HG03558 (cell line): ENCODE measurements at regions not wholly inside any gene's neighbourhood (a gene's known extent, or its start where the extent isn't known, plus 50 kb on each side); places are given as distances from the start of the nearest gene placed in this dataset.

Experiments used
- ATAC-seq: cut with Tn5 transposase; IDR thresholded peaks from one replicate; pipeline ENCODE4 v1.9.1; 2021; ENCODE audit warnings: moderate number of reproducible peaks; ENCODE audit not compliant: unreplicated experiment; ENCODE audit errors: extremely low read depth

- ATAC-seq, result no peak
Measured at GRCh38 chr18:72372076-72372475, 172.1 kb downstream of the CBLN2 start.

GRCh38 chr18:72368308-72368707 lies 175.8 kb downstream of the CBLN2 start:
- ATAC-seq, result no peak

GRCh38 chr18:72360634-72361033 lies 183.5 kb downstream of the CBLN2 start:
- ATAC-seq, result no peak

DNA sequence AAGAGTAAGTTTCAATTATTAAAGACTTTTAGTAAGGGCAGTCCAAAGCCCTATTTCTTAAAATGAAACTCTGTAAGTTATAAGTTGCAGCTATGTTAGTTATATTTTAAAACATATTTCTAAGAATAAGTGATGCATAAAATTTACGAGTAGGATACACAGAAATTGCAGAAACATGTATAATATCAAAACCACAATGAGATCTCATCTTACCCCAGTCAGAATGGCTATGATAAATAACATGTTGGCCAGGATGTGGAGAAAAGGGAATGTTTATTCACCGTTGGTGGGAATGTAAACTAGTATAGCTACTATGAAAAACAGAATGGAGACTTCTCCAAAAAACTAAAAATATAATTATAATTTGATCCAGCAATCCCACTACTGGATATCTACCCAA lies 201.2 kb downstream of the CBLN2 start:
- ATAC-seq, result no peak

- no peak for ATAC-seq
Measured at GRCh38 chr18:72339976-72340375, 204.2 kb downstream of the CBLN2 start.

DNA sequence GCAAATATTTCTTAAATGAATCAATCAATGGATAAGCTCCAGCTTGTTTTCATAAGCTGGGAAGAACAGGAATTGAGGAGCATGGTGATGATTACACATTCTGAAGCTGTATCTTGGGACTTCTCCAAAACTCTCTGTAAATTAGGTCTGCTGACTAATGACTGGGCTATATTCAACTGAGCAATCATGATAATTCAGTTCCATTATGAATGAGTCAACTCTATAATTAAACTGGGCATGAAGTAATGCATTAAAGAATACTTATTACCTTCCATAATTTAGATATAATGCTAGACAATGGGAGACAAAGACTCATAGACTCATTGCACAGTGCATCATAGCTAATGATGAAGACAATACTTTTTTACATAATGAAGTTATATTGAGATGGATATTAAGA lies 207.4 kb downstream of the CBLN2 start:
- ATAC-seq, result no peak

GRCh38 chr18:72329533-72329932 lies 214.6 kb downstream of the CBLN2 start:
- ATAC-seq, result no peak

DNA sequence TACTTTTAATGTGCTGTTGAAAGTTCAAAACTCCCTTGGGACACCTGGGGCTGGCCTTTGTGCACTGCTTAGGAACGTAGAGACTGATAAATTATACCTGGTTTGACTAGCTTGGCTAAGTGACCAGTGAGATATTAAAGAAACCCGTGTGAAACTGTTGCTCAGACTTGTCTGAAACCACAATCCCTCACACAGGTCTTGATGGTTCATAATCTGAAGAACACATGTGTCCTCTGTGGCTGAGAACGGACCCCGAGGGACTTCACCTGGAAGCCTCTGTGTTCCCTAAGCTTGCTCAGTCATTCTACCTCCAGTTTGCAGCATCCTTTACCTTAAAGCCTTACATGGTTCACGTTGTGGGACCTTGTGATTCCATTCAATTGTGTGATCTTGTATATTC lies 218.8 kb downstream of the CBLN2 start:
- ATAC-seq, result no peak

- no peak for ATAC-seq
Measured at GRCh38 chr18:72324677-72325076, 219.5 kb downstream of the CBLN2 start.

DNA sequence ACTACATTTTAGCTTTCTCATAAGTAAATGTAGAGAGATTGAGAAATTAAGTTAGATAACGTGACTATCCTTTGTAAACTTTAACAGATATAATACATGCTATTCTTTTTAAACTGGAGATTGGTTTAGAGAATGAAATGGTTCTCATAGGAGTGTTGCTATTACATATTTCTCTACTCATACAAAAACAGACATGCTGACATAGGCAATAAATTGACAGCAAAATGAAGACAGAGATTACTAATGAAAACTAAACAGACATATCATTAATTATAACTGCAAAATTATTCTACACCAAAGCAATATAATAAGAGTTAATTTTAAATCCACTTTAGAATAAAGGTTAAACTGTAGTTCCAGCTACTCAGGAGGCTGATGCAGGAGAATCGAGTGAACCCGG lies 227.6 kb downstream of the CBLN2 start:
- ATAC-seq, result no peak

- no peak for ATAC-seq
Measured at GRCh38 chr18:72283148-72283925, 260.8 kb downstream of the CBLN2 start.

DNA sequence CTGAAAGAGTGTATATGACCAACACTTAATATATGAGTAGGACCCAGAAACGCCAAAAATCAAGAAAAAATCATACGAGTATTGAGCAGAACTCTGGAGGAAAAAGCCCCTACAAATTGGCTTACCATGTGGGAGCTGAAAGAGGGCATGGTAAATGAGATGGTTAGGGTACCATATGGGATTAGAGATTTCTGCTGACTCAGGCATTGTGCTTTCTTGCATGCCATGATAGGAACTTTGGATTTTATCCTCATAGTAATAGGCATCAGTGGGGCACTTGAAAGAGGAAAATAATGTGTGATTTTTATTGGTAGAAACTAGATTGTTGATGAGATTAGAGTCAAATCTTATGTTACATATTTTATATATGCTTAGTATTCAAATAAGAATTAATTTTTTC lies 271.1 kb downstream of the CBLN2 start:
- ATAC-seq, result no peak

DNA sequence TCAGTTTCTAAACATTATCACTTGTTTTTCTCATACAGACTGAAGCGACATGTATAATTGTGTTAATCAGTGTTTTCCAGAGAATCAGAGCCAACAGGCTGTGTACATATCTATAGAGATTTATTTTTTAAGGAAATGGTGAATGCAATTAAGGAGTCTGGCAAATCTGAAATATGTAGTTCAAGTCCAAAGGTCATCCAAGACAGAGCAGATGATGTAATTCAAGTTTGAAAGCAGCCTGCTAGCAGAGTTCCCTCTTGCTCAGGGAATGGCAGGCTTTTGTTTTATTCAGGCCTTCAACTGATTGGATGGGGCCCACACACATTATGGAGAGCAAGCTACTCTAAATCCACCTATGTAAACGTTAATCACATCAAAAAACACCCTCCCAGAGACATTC lies 282.6 kb downstream of the CBLN2 start:
- no peak for ATAC-seq

- no peak for ATAC-seq
Measured at GRCh38 chr18:72246076-72246475, 298.1 kb downstream of the CBLN2 start.

GRCh38 chr18:72235422-72235821 lies 308.7 kb downstream of the CBLN2 start:
- ATAC-seq, result no peak

DNA sequence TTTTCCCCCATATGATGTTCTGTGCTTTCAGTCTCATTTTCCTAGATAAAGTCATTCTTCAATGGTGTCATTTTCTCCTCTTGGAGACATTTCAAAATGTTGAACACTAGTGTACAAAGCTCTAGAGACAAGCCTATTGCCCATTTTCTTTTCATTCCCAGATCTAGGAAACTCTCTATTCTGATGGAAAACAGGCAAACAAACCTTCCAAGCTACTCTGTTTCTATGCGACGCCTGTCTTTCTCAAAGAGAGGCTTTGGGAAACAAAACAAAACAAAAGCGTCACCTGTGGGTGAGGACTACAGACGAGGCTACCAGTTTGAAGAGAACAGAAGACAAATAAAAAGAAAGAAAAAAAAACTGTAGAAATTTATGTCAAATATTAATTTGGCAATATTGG lies 311.0 kb downstream of the CBLN2 start:
- no peak for ATAC-seq

DNA sequence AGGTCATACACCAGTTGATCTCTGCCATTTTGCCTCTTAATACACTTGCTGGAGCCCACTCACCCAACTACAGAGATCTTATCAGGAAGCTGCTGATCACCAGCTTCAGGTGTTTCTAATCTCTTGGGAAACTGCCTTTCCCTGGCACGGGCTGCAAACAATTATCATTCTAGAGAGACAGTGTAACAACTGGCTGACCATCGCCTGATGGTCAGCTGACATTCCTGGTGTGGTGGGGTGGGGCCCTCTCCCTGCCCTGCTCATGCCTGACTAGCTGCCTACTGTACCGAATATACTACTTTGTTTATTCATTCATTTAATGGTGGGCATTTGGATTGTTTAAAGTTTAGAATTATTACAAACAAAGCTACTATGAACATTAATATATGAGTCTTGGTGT lies 311.5 kb downstream of the CBLN2 start:
- ATAC-seq, result no peak

GRCh38 chr18:72225958-72226357 lies 318.2 kb downstream of the CBLN2 start:
- no peak for ATAC-seq

- no peak for ATAC-seq
Measured at GRCh38 chr18:72223733-72224132, 320.4 kb downstream of the CBLN2 start.

DNA sequence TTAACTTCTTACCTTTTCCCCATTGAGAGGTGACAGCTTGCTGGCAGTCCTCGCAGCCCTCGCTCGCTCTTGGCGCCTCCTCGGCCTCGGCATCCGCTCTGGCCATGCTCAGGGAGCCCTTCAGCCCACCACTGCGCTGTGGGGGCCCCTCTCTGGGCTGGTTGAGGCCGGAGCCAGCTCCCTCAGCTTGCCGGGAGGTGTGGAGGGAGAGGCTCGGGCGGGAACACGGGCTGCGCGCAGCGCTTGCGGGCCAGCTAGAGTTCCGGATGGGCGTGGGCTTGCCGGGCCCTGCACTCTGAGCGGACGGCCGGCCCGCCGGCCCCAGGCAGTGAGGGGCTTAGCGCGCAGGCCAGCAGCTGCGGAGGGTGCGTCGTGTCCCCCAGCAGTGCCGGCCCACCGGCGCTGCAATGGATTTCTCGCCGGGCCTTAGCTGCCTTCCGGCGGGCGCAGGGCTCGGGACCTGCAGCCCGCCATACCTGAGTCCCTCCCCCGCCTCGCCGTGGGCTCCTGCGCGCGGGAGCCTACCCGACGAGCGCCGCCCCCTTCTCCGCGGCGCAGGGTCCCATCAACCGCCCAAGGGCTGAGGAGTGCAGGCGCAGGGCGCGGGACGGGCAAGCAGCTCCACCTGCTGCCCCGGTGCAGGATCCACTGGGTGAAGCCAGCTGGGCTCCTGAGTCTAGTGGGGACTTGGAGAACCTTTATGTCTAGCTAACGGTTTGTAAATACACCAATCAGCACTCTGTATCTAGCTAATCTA lies 335.0 kb downstream of the CBLN2 start:
- no peak for ATAC-seq

DNA sequence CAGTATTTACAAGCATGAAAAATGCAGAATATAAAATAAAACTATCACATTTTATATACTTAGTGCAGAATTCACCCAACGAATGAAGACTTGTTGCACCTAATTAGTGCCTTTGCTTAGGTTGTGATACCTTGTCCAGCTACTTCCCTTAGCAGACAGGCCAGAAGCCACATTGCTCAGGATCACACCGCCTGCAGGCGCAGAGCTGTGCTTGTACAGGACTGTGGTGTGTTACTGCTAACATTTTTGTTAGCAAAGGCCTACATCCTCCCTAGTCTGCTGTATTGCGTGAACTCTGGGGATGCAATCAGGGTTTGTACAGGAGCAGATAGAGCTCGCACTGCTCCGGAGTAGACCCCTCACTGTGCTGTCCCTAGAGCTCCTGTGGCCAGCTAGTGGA lies 336.9 kb downstream of the CBLN2 start:
- ATAC-seq, result no peak

- no peak for ATAC-seq
Measured at GRCh38 chr18:72206814-72207213, 337.3 kb downstream of the CBLN2 start.
